H1 (cell line): ENCODE measurements at regions not wholly inside any gene's neighbourhood (a gene's known extent, or its start where the extent isn't known, plus 50 kb on each side); places are given as distances from the start of the nearest gene placed in this dataset.

Experiments
- CTCF ChIA-PET: fragments of 300-600 bp; sonication (Branson Sonifier 250); formaldehyde crosslinking; loops from one replicate; lab custom pipeline; 2021; ENCODE audit not compliant: partially characterized antibody; lab: Charles Lee
- POLR2A ChIA-PET: fragments of 300-600 bp; sonication (Branson Sonifier 250); formaldehyde crosslinking; loops from one replicate; lab custom pipeline; 2021; ENCODE audit warnings: inconsistent platforms; ENCODE audit not compliant: partially characterized antibody; lab: Charles Lee
- DNase-seq, 2 experiments: peaks; one replicate each; pipeline versions ENCODE4 v3.0.0 to v3.0.0-alpha.2; 2010 to 2022; ENCODE audit warnings: low spot score in 2 of 2, low read depth in 1 of 2, mixed read lengths in 1 of 2
- FAIRE-seq: peaks from 2 replicates; lab custom pipeline; 2011; peaks lifted over from hg19 to GRCh38; lab: Jason Lieb, UNC
- H2AFZ ChIP-seq: 2 replicates; pipeline ENCODE4 v1.8.1; 2012; ENCODE audit warnings: low read length, inconsistent platforms
- H2AK5ac ChIP-seq: 2 replicates; pipeline ENCODE4 v1.6.1; 2013; ENCODE audit warnings: low read depth, low read length
- H2BK120ac ChIP-seq: replicated peaks from 2 replicates; pipeline ENCODE3; 2013; ENCODE audit warnings: low read depth, low read length, inconsistent platforms
- H2BK12ac ChIP-seq: 2 replicates; pipeline ENCODE4 v1.6.1; 2013; ENCODE audit warnings: low read depth, low read length
- H2BK15ac ChIP-seq: 2 replicates; pipeline ENCODE4 v1.6.1; 2013; ENCODE audit warnings: low read length
- H2BK20ac ChIP-seq: 2 replicates; pipeline ENCODE4 v1.6.1; 2013; ENCODE audit warnings: low read length
- H2BK5ac ChIP-seq: 2 replicates; pipeline ENCODE4 v1.6.1; 2013; ENCODE audit warnings: low read depth, low read length
- H3K14ac ChIP-seq: 2 replicates; pipeline ENCODE4 v1.6.1; 2013; ENCODE audit warnings: inconsistent platforms; ENCODE audit not compliant: insufficient read length
- H3K18ac ChIP-seq: 2 replicates; pipeline ENCODE4 v1.6.1; 2013; ENCODE audit warnings: low read length; ENCODE audit errors: extremely low read depth
- H3K23ac ChIP-seq: 2 replicates; pipeline ENCODE4 v1.6.1; 2013; ENCODE audit warnings: inconsistent platforms; ENCODE audit not compliant: insufficient read length
- H3K23me2 ChIP-seq: 2 replicates; pipeline ENCODE4 v1.6.1; 2013; ENCODE audit warnings: low read depth, low read length
- H3K27ac ChIP-seq: 2 replicates; pipeline ENCODE4 v1.6.1; 2011; ENCODE audit warnings: low read depth, low read length, inconsistent platforms
- H3K27me3 ChIP-seq, 4 experiments: replicated peaks in 1 of 4; 1 replicate in 1 of 4; 2 replicates in 3 of 4; pipeline versions ENCODE4 v1.6.1 to v1.8.1; 2011 to 2013; ENCODE audit warnings: low read length in 3 of 4, mild to moderate bottlenecking in 3 of 4, inconsistent platforms in 2 of 4, mixed read lengths in 2 of 4, moderate library complexity in 1 of 4; ENCODE audit not compliant: control insufficient read depth in 3 of 4, insufficient read depth in 3 of 4; ENCODE audit errors: extremely low read depth in 1 of 4
- H3K36me3 ChIP-seq, 4 experiments: 2 replicates each; pipeline versions ENCODE4 v1.6.1 to v1.8.1; 2011 to 2013; ENCODE audit warnings: mild to moderate bottlenecking in 4 of 4, low read length in 3 of 4, moderate library complexity in 2 of 4, control low read depth in 1 of 4, inconsistent platforms in 1 of 4; ENCODE audit not compliant: insufficient read depth in 4 of 4, control insufficient read depth in 2 of 4
- H3K4ac ChIP-seq: replicated peaks from 2 replicates; pipeline ENCODE3; 2013; ENCODE audit warnings: low read length, low read depth, mixed read lengths, inconsistent platforms; ENCODE audit not compliant: insufficient read length
- H3K4me1 ChIP-seq, 4 experiments: replicated peaks in 1 of 4; 1 replicate in 1 of 4; 2 replicates in 3 of 4; pipeline versions ENCODE4 v1.6.1 to v1.8.1; 2011 to 2013; ENCODE audit warnings: low read length in 3 of 4, inconsistent platforms in 2 of 4, mixed read lengths in 1 of 4; ENCODE audit not compliant: insufficient read depth in 4 of 4, control insufficient read depth in 3 of 4
- H3K4me2 ChIP-seq, 2 experiments: 2 replicates each; pipeline versions ENCODE4 v1.6.1 to v1.8.1; 2011 to 2013; ENCODE audit warnings: low read depth in 2 of 2, low read length in 2 of 2, control low read depth in 1 of 2, inconsistent platforms in 1 of 2, mild to moderate bottlenecking in 1 of 2; ENCODE audit not compliant: insufficient read depth in 1 of 2
- H3K4me3 ChIP-seq, 4 experiments: fragments of 200-600, 300-600 bp in 1 of 4; sonication (generic), shearing (Covaris generic), sonication (Bioruptor Twin) in 1 of 4; 2 replicates each; pipeline versions ENCODE4 v1.5.1 to v1.8.1; 2011 to 2016; ENCODE audit warnings: low read length in 4 of 4, low read depth in 3 of 4, control low read depth in 2 of 4, inconsistent platforms in 2 of 4, mild to moderate bottlenecking in 2 of 4, mixed read lengths in 1 of 4, moderate library complexity in 1 of 4; ENCODE audit not compliant: insufficient read depth in 2 of 4; ENCODE audit errors: extremely low read depth in 1 of 4
- H3K56ac ChIP-seq: replicated peaks from 2 replicates; pipeline ENCODE3; 2013; ENCODE audit warnings: low read depth, mild to moderate bottlenecking, mixed read lengths, low read length, inconsistent platforms; ENCODE audit not compliant: insufficient read length
- H3K79me1 ChIP-seq: 2 replicates; pipeline ENCODE4 v1.6.1; 2013; ENCODE audit warnings: low read depth, low read length, control low read depth
- H3K79me2 ChIP-seq, 2 experiments: 2 replicates each; pipeline versions ENCODE4 v1.6.1 to v1.8.1; 2012 to 2013; ENCODE audit warnings: low read length in 2 of 2, mild to moderate bottlenecking in 2 of 2, inconsistent platforms in 1 of 2; ENCODE audit not compliant: insufficient read depth in 2 of 2, control insufficient read depth in 1 of 2
- H3K9ac ChIP-seq, 4 experiments: replicated peaks in 1 of 4; 1 replicate in 1 of 4; 2 replicates in 3 of 4; pipeline versions ENCODE4 v1.6.1 to v1.8.1; 2011 to 2013; ENCODE audit warnings: low read depth in 3 of 4, low read length in 3 of 4, control low read depth in 2 of 4, mild to moderate bottlenecking in 2 of 4, moderate library complexity in 2 of 4, inconsistent platforms in 1 of 4; ENCODE audit errors: extremely low read depth in 1 of 4
- H3K9me3 ChIP-seq, 2 experiments: 2 replicates each; pipeline versions ENCODE4 v1.6.1 to v1.8.1; 2012 to 2013; ENCODE audit warnings: mild to moderate bottlenecking in 2 of 2, moderate library complexity in 2 of 2, control low read depth in 1 of 2, inconsistent platforms in 1 of 2, low read depth in 1 of 2, low read length in 1 of 2, mixed read lengths in 1 of 2; ENCODE audit not compliant: insufficient read depth in 2 of 2
- H4K20me1 ChIP-seq, 2 experiments: replicated peaks in 1 of 2; 2 replicates each; pipeline versions ENCODE3 to v1.8.1; 2011 to 2013; ENCODE audit warnings: inconsistent platforms in 2 of 2, low read length in 2 of 2, mild to moderate bottlenecking in 1 of 2; ENCODE audit not compliant: insufficient read depth in 2 of 2, control insufficient read depth in 1 of 2
- H4K5ac ChIP-seq: 2 replicates; pipeline ENCODE4 v1.6.1; 2013; ENCODE audit warnings: low read length, low read depth, mixed read lengths, inconsistent platforms; ENCODE audit not compliant: insufficient read length
- H4K8ac ChIP-seq: 2 replicates; pipeline ENCODE4 v1.8.0; 2013; ENCODE audit warnings: mild to moderate bottlenecking, moderate library complexity, low read length, inconsistent platforms; ENCODE audit not compliant: insufficient read depth; ENCODE audit errors: extremely low read depth
- H4K91ac ChIP-seq: replicated peaks from 2 replicates; pipeline ENCODE3; 2013; ENCODE audit warnings: low read length, mixed read lengths, inconsistent platforms; ENCODE audit not compliant: insufficient read length
- ASH2L ChIP-seq: fragments of 200-600, 300-600 bp; sonication (generic); IDR thresholded peaks from one replicate; pipeline ENCODE4 v1.7.1; 2017; ENCODE audit warnings: low read length
- CTBP2 ChIP-seq: IDR thresholded peaks from 2 replicates; pipeline ENCODE4 v1.7.0; 2011; ENCODE audit warnings: borderline replicate concordance, mild to moderate bottlenecking, moderate library complexity, mixed read lengths, low read length; ENCODE audit not compliant: insufficient read depth, insufficient read length
- EP300 ChIP-seq, 2 experiments: IDR thresholded peaks; 1 replicate in 1 of 2; 2 replicates in 1 of 2; pipeline ENCODE4 v1.6.1; 2011 to 2012; ENCODE audit warnings: low read depth in 2 of 2, low read length in 2 of 2, mild to moderate bottlenecking in 2 of 2, borderline replicate concordance in 1 of 2, inconsistent platforms in 1 of 2, moderate library complexity in 1 of 2
- EZH2 ChIP-seq: fragments of 200-600 bp; sonication (generic); IDR thresholded peaks from 2 replicates; pipeline ENCODE4 v1.7.1; 2012; ENCODE audit warnings: low read depth, mild to moderate bottlenecking, moderate library complexity, low read length, inconsistent platforms; ENCODE audit not compliant: severe bottlenecking
- JUND ChIP-seq: IDR thresholded peaks from 2 replicates; pipeline ENCODE4 v1.6.1; 2011; ENCODE audit warnings: mild to moderate bottlenecking, improper control_type of control experiment, low read length
- PHF8 ChIP-seq: fragments of 200-600 bp; sonication (generic); conservative IDR thresholded peaks from 2 replicates; pipeline ENCODE4 v1.7.1; 2012; ENCODE audit warnings: low read depth, mild to moderate bottlenecking, inconsistent platforms, low read length, moderate library complexity
- RBBP5 ChIP-seq: IDR thresholded peaks from 2 replicates; pipeline ENCODE4 v1.7.1; 2012; ENCODE audit warnings: low read depth, mild to moderate bottlenecking, inconsistent platforms, low read length, moderate library complexity, borderline replicate concordance
- SP2 ChIP-seq: IDR thresholded peaks from 2 replicates; pipeline ENCODE4 v1.6.1; 2012; ENCODE audit warnings: mild to moderate bottlenecking, low read length, inconsistent platforms
- SUZ12 ChIP-seq: fragments of 200-600 bp; sonication (generic); IDR thresholded peaks from 2 replicates; pipeline ENCODE4 v1.6.1; 2012; ENCODE audit warnings: mild to moderate bottlenecking, inconsistent platforms, low read length, moderate library complexity, mixed read lengths
- TEAD4 ChIP-seq: IDR thresholded peaks from 2 replicates; pipeline ENCODE4 v1.6.1; 2012; ENCODE audit warnings: low read depth, low read length, inconsistent platforms, mixed read lengths
- WGBS, 2 experiments: shearing (Covaris generic) in 1 of 2; methylation state at CpG; one replicate each; pipeline versions ENCODE4 v1.1.6 to v1.1.7; 2013 to 2015; ENCODE audit warnings: low lambda C conversion rate in 2 of 2, mixed read lengths in 2 of 2, inconsistent platforms in 1 of 2, low coverage in 1 of 2, missing lambda C conversion rate in 1 of 2; ENCODE audit not compliant: insufficient replicate concordance in 2 of 2, insufficient coverage in 1 of 2, insufficient read length in 1 of 2; ENCODE audit errors: extremely low coverage in 1 of 2, missing lambda C conversion rate in 1 of 2; 5-methylcytosine and 5-hydroxymethylcytosine counted together
- TF ChIP-seq, protein P1 (sequence below): IDR thresholded peaks from 2 replicates; pipeline ENCODE4 v1.6.1; 2011; ENCODE audit warnings: low read depth, mild to moderate bottlenecking, low read length; ENCODE audit not compliant: insufficient read depth
- TF ChIP-seq, protein P2 (sequence below): IDR thresholded peaks from 2 replicates; pipeline ENCODE4 v1.6.1; 2012; ENCODE audit warnings: low read length, inconsistent platforms

GRCh38 chr14:36439766-36440165 lies 80.3 kb downstream of the NKX2-1 start:
- no peak overlapping the region for H3K56ac ChIP-seq
- peaks cover 0 to 26% (median 12%) of the 10 kb centered on the region in 4 experiments; a peak in 5 of 7 replicates for H3K27me3 ChIP-seq
- H4K8ac ChIP-seq: no peak overlapping the region
- 93% methylated on average over 4 of the region's 4 CpGs; no CpG with 5 or more reads in 1 of the 2 experiments for WGBS, 2 experiments
- H3K36me3 ChIP-seq: no peaks in the 10 kb centered on the region; a peak in 1 of 8 replicates
- no peak overlapping the region for H2BK15ac ChIP-seq
- H2BK20ac ChIP-seq: no peak overlapping the region
- H4K20me1 ChIP-seq: no peaks in the 10 kb centered on the region
- no peak overlapping the region for H3K4ac ChIP-seq
- no peak overlapping the region for H2BK12ac ChIP-seq
- FAIRE-seq (no peak), DNase-seq (no peak)
- H3K79me2 ChIP-seq: no peaks in the 10 kb centered on the region
- peaks cover 2 to 19% (median 9%) of the 10 kb centered on the region in 4 experiments; a peak in 6 of 7 replicates for H3K4me1 ChIP-seq
- no peak overlapping the region for H4K91ac ChIP-seq
- no peak overlapping the region for H3K4me2 ChIP-seq
- no peak overlapping the region for H3K4me3 ChIP-seq
- no peaks in the 10 kb centered on the region for H3K9me3 ChIP-seq
- no peaks in the 10 kb centered on the region for H3K23me2 ChIP-seq
- POLR2A ChIA-PET: no interaction called here
- H2AK5ac ChIP-seq: no peak overlapping the region
- no peak overlapping the region for H2AFZ ChIP-seq
- no peak overlapping the region for H3K27ac ChIP-seq
- H3K9ac ChIP-seq: no peak overlapping the region
- no peak overlapping the region for H4K5ac ChIP-seq
- H2BK5ac ChIP-seq: no peak overlapping the region
- H3K23ac ChIP-seq: no peak overlapping the region
- CTCF ChIA-PET: interaction anchor here (1.3 to 4.0 kb wide), 3 partner anchors 9 to 11 kb away, joined by 3 to 19 read pairs (median 4); no protein-coding TSS in a partner anchor
- H3K14ac ChIP-seq: no peak overlapping the region
- no peak overlapping the region for H3K18ac ChIP-seq
- no peaks in the 10 kb centered on the region for H3K79me1 ChIP-seq
- no peak overlapping the region for H2BK120ac ChIP-seq
- TF ChIP-seq EP300 (IDR thresholded peaks at IDR 0.05; ENCODE audit: borderline replicate concordance in 1 of 2, low read depth in 2 of 2, low read length in 2 of 2) (no peak), JUND (no peak), SP2 (no peak), PHF8 (no peak), SUZ12 (no peak), EZH2 (no peak), ASH2L (no peak), RBBP5 (no peak), TEAD4 (no peak), CTBP2 (no peak)
- TF ChIP-seq, protein P1, sequence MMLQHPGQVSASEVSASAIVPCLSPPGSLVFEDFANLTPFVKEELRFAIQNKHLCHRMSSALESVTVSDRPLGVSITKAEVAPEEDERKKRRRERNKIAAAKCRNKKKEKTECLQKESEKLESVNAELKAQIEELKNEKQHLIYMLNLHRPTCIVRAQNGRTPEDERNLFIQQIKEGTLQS: no peak
- TF ChIP-seq, protein P2, sequence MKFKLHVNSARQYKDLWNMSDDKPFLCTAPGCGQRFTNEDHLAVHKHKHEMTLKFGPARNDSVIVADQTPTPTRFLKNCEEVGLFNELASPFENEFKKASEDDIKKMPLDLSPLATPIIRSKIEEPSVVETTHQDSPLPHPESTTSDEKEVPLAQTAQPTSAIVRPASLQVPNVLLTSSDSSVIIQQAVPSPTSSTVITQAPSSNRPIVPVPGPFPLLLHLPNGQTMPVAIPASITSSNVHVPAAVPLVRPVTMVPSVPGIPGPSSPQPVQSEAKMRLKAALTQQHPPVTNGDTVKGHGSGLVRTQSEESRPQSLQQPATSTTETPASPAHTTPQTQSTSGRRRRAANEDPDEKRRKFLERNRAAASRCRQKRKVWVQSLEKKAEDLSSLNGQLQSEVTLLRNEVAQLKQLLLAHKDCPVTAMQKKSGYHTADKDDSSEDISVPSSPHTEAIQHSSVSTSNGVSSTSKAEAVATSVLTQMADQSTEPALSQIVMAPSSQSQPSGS: no peak
